ENCODE measurements at regions not wholly inside any gene's neighbourhood (a gene's known extent, or its start where the extent isn't known, plus 50 kb on each side); places are given as distances from the start of the nearest gene placed in this dataset.

DNA sequence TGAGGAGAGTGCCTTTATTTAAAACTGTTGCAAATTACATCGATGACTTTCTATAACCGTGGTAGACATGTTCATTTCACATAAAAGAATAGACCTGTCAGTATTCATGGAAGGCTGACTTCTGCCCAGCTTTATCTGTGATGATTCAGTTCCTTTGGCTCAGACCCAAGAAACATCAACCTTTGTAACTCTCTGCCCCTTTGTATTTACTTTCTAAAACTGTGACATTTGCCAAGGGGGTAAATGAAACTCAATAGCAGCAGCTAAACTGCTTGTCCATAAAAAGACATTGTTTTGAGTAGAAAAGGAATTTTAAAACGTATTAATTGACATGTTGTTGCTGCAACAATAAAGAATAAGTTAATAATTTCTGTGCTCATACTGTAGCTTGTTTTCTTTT is 137.8 kb upstream of the ANKH start:
- peaks cover 8% of the 10 kb centered on the region for H3K4me1 ChIP-seq
- no peaks in the 10 kb centered on the region for H3K36me3 ChIP-seq
- H3K27me3 ChIP-seq: no peaks in the 10 kb centered on the region
- no peak for TF ChIP-seq CTCF (IDR thresholded peaks at IDR 0.05; ENCODE audit: low read depth, low read length)
- peak; percentile 43 for DNase-seq
- H3K9me3 ChIP-seq: no peaks in the 10 kb centered on the region
- H3K4me3 ChIP-seq (ENCODE audit: low read depth, low read length): no peak overlapping the region

GRCh38 chr5:15008921-15009320 is 137.3 kb upstream of the ANKH start:
- Histone ChIP-seq H3K27me3 (no peaks in the 10 kb centered on the region), H3K4me1 (peaks cover 8% of the 10 kb centered on the region), H3K36me3 (no peaks in the 10 kb centered on the region), H3K9me3 (no peaks in the 10 kb centered on the region), H3K4me3 (ENCODE audit: low read depth, low read length) (no peak overlapping the region)
- DNase-seq: no peak
- TF ChIP-seq CTCF (IDR thresholded peaks at IDR 0.05; ENCODE audit: low read depth, low read length): no peak

DNA sequence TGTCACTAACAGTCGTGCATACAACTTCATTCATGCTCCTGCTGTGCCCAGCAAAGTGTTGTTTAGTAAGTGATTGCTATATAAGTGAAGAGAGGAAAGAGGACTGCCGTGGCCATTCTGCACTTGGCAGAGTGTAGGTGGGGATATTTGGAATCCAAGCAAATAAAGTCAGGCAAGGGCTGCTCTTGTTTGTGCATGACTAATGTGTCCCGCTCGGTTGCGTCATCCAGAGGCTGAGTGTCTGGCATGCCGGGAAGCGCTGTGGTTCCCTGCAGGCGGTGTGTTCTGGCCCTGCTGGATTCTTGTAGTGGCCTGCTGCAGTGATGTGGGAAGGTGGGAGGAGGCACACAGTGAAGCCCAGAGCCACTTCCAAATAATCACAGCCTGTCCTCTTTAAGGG is 136.9 kb upstream of the ANKH start:
- H3K9me3 ChIP-seq: no peaks in the 10 kb centered on the region
- peaks cover 8% of the 10 kb centered on the region for H3K4me1 ChIP-seq
- H3K27me3 ChIP-seq: no peaks in the 10 kb centered on the region
- no peak overlapping the region for H3K4me3 ChIP-seq (ENCODE audit: low read depth, low read length)
- TF ChIP-seq CTCF (IDR thresholded peaks at IDR 0.05; ENCODE audit: low read depth, low read length): no peak
- no peaks in the 10 kb centered on the region for H3K36me3 ChIP-seq
- DNase-seq: peak; percentile 76

DNA sequence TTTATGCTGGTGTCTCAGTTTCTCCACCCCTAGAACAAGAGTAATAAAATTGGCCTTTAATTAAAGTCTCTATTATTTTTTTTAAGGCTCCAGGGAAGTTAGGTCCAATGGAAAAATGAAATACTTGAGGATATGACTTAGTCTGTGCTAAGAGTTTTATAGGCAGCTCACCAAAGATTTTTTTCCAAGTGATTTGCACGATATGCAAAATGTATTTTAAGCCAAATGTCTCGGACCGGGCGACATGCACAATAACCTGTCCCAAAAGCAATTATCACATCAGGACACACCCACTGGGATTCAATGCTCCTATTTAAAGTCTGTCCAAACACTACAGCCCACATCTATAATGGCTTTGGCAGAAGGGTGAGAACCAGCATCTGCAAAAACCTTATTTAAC is 136.1 kb upstream of the ANKH start:
- no peak overlapping the region for H3K4me3 ChIP-seq (ENCODE audit: low read depth, low read length)
- no peaks in the 10 kb centered on the region for H3K27me3 ChIP-seq
- no peaks in the 10 kb centered on the region for H3K9me3 ChIP-seq
- TF ChIP-seq CTCF (IDR thresholded peaks at IDR 0.05; ENCODE audit: low read depth, low read length): no peak
- no peaks in the 10 kb centered on the region for H3K36me3 ChIP-seq
- no peak for DNase-seq
- H3K4me1 ChIP-seq: peaks cover 10% of the 10 kb centered on the region

DNA sequence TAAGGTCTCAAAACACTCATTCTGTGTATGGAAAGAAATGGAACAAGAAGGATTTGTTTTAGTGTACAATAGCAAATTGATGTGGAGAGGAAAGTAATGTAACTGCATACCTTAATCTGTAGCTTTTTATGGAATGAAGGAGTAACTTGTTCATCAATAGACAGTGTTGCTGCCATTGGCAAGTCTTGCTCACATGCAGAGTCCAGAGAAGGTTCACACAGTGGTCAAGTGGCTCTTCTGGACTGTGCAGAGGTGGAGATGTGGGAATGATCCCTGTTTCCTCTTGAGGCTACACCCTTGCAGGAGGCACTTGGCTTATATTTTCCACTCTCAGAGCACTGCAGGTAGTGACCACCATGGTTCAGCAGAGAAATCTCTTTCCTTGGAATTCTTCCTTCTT is 132.9 kb upstream of the ANKH start:
- no peaks in the 10 kb centered on the region for H3K27me3 ChIP-seq
- H3K36me3 ChIP-seq: no peaks in the 10 kb centered on the region
- no peak for DNase-seq
- H3K4me3 ChIP-seq (ENCODE audit: low read depth, low read length): no peak overlapping the region
- H3K9me3 ChIP-seq: no peaks in the 10 kb centered on the region
- H3K4me1 ChIP-seq: peaks cover 10% of the 10 kb centered on the region
- TF ChIP-seq CTCF (IDR thresholded peaks at IDR 0.05; ENCODE audit: low read depth, low read length): no peak

GRCh38 chr5:15003511-15003920 is 131.9 kb upstream of the ANKH start:
- H3K9me3 ChIP-seq: no peaks in the 10 kb centered on the region
- peak; percentile 87 for TF ChIP-seq CTCF (IDR thresholded peaks at IDR 0.05; ENCODE audit: low read depth, low read length)
- no peaks in the 10 kb centered on the region for H3K27me3 ChIP-seq
- H3K4me3 ChIP-seq (ENCODE audit: low read depth, low read length): no peak overlapping the region
- no peaks in the 10 kb centered on the region for H3K36me3 ChIP-seq
- H3K4me1 ChIP-seq: peaks cover 2% of the 10 kb centered on the region; the same call in 1 of the 2 replicates
- DNase-seq: peak; percentile 60

All from BE2C (cell line).